ENCODE measurements at regions not wholly inside any gene's neighbourhood (a gene's known extent, or its start where the extent isn't known, plus 50 kb on each side); places are given as distances from the start of the nearest gene placed in this dataset.
"Not testable (repeated sequence)": the region's sequence is repeated elsewhere in the genome, so short reads cannot be mapped to it uniquely, and the experiment has no call there.

DNA sequence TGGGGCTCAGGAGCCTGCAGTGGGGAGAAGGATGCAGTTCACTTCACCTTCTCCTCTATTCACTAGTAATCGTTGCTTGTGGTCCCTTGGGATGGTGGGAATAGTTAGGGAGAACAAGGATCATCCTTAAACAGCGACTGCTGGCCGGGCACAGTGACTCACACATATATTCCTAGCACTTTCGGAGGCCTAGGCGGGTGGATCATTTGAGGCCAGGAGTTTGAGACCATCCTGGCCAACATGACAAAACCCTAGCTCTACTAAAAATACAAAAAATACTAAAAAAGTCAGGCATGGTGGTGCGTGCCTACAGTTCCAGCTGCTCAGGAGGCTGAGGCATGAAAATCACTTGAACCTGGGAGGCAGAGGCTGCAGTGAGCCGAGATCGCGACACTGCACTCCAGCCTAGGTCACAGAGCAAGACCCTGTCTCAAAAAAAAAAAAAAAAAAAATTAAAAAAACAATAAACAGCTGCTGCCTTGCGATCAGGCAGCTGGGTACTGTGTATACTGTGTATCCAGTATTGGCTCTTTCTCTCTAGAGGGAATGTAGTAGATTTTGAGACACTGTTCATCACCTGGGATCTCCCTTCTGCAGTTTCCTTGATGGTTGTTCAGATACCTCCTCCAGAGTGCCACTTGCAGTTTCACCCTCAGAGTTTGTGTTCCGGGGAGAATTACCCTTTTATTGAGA, 59.1 kb downstream of the OR11H12 start:
- H3K9me3 ChIP-seq (ENCODE audit: low read length); H3K4me2 ChIP-seq (ENCODE audit: low read depth, low read length); H4K20me1 ChIP-seq (ENCODE audit: insufficient read depth, low read length); H3K4me3 ChIP-seq (replicated peaks in 1 of 3; ENCODE audit: insufficient read depth in 1 of 3, low read depth in 2 of 3, low read length in 3 of 3); H3K9ac ChIP-seq (ENCODE audit: insufficient read depth, low read depth, low read length); intact Hi-C loops (cut with micrococcal nuclease; ENCODE audit: unreplicated experiment); CTCF ChIA-PET (ENCODE audit: low intra/inter-chr PET ratio, low total read pairs); H3K27ac ChIP-seq (ENCODE audit: extremely low read length, insufficient read depth, low read length); FAIRE-seq; H2AFZ ChIP-seq (ENCODE audit: low read length); H3K4me1 ChIP-seq (ENCODE audit: insufficient read depth, low read length); DNase-seq (ENCODE audit: low spot score); H3K36me3 ChIP-seq (replicated peaks in 1 of 2; ENCODE audit: control insufficient read depth in 1 of 2, insufficient read depth in 2 of 2, low read length in 2 of 2); in situ Hi-C loops (cut with HindIII; ENCODE audit: extremely low pct_ligation_motif_present, low pct_unique_long_range_greater_than_20kb); BruUV-seq (replicated peaks); POLR2A ChIA-PET; H3K79me2 ChIP-seq (ENCODE audit: insufficient read depth, low read length); H3K27me3 ChIP-seq (ENCODE audit: control insufficient read depth in 1 of 2, insufficient read depth in 2 of 2, low read length in 2 of 2): not testable (repeated sequence)
- 0 out of 2 replicates have a peak, but pooled peaks have one; percentile 27 for TF ChIP-seq TBX3 (IDR thresholded peaks at IDR 0.05; ENCODE audit: borderline replicate concordance)
- WGBS (ENCODE audit: low lambda C conversion rate), result 8% methylated on average over 11 of the region's 11 CpGs
- peak; percentile 49 for ATAC-seq

DNA sequence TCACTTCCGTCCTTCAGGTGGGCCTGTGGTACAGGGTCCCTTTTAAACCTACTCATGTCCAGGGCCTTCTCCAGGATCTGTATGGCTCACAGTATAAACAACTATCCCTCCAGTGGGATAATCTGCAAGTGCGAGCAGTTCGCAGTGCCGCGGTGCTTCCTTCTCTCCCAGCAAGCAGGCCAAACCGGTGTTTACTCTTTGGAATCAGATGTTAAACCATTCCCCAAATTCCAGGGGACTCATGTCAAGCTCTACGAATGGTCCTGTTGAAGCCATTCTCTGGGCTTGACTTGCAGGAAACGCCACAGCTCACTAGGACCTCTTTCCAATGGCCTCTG, 59.6 kb downstream of the OR11H12 start:
- CTCF ChIA-PET (ENCODE audit: low intra/inter-chr PET ratio, low total read pairs), result no interaction called here
- intact Hi-C loops (cut with micrococcal nuclease; ENCODE audit: unreplicated experiment), result no loop called here
- FAIRE-seq (no peak), ATAC-seq (peak; percentile 74), DNase-seq (ENCODE audit: low spot score) (no peak)
- no peak overlapping the region for H3K9ac ChIP-seq (ENCODE audit: insufficient read depth, low read depth, low read length)
- in situ Hi-C loops (cut with HindIII; ENCODE audit: extremely low pct_ligation_motif_present, low pct_unique_long_range_greater_than_20kb), result no loop called here
- no peak overlapping the region for H3K4me3 ChIP-seq (replicated peaks in 1 of 3; ENCODE audit: insufficient read depth in 1 of 3, low read depth in 2 of 3, low read length in 3 of 3)
- no peaks in the 10 kb centered on the region for H3K4me1 ChIP-seq (ENCODE audit: insufficient read depth, low read length)
- no peak overlapping the region for H3K4me2 ChIP-seq (ENCODE audit: low read depth, low read length)
- no peaks in the 10 kb centered on the region for H3K9me3 ChIP-seq (ENCODE audit: low read length)
- BruUV-seq (replicated peaks), result no TSS peak
- POLR2A ChIA-PET, result no interaction called here
- peaks cover 0 to 4% of the 10 kb centered on the region in 2 experiments; a peak in 1 of 5 replicates for H3K27me3 ChIP-seq (ENCODE audit: control insufficient read depth in 1 of 2, insufficient read depth in 2 of 2, low read length in 2 of 2)
- no peaks in the 10 kb centered on the region for H4K20me1 ChIP-seq (ENCODE audit: insufficient read depth, low read length)
- H3K36me3 ChIP-seq (replicated peaks in 1 of 2; ENCODE audit: control insufficient read depth in 1 of 2, insufficient read depth in 2 of 2, low read length in 2 of 2), result no peaks in the 10 kb centered on the region
- H2AFZ ChIP-seq (ENCODE audit: low read length), result no peak overlapping the region
- H3K27ac ChIP-seq (ENCODE audit: extremely low read length, insufficient read depth, low read length), result no peak overlapping the region
- 39% methylated on average over 8 of the region's 8 CpGs for WGBS (ENCODE audit: low lambda C conversion rate)
- no peaks in the 10 kb centered on the region for H3K79me2 ChIP-seq (ENCODE audit: insufficient read depth, low read length)
- TF ChIP-seq, protein P1, sequence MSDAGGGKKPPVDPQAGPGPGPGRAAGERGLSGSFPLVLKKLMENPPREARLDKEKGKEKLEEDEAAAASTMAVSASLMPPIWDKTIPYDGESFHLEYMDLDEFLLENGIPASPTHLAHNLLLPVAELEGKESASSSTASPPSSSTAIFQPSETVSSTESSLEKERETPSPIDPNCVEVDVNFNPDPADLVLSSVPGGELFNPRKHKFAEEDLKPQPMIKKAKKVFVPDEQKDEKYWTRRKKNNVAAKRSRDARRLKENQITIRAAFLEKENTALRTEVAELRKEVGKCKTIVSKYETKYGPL (CRISPR knock-in tag; IDR thresholded peaks at IDR 0.05), result no peak
- TF ChIP-seq, protein P2, sequence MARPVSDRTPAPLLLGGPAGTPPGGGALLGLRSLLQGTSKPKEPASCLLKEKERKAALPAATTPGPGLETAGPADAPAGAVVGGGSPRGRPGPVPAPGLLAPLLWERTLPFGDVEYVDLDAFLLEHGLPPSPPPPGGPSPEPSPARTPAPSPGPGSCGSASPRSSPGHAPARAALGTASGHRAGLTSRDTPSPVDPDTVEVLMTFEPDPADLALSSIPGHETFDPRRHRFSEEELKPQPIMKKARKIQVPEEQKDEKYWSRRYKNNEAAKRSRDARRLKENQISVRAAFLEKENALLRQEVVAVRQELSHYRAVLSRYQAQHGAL (CRISPR knock-in tag; IDR thresholded peaks at IDR 0.05; ENCODE audit: not compliant biosample characterization), result no peak
- TF ChIP-seq ONECUT2 (CRISPR knock-in tag; IDR thresholded peaks at IDR 0.05) (no peak), HMGA1 (CRISPR knock-in tag; conservative IDR thresholded peaks at IDR 0.05) (no peak), CHD4 (IDR thresholded peaks at IDR 0.05; ENCODE audit: borderline replicate concordance, low read length) (no peak), CREM (IDR thresholded peaks at IDR 0.05) (no peak), CREM (CRISPR knock-in tag; IDR thresholded peaks at IDR 0.05) (no peak), FIP1L1 (IDR thresholded peaks at IDR 0.05; ENCODE audit: borderline replicate concordance, insufficient read depth, low read depth, low read length) (no peak), PHF20 (CRISPR knock-in tag; IDR thresholded peaks at IDR 0.05) (no peak), ARNT (IDR thresholded peaks at IDR 0.05) (no peak), NFKB2 (CRISPR knock-in tag; IDR thresholded peaks at IDR 0.05; ENCODE audit: borderline replicate concordance) (no peak), ATF1 (CRISPR knock-in tag; IDR thresholded peaks at IDR 0.05) (no peak), CHD2 (IDR thresholded peaks at IDR 0.05; ENCODE audit: low read depth, low read length) (no peak)
- TF ChIP-seq, protein P3, sequence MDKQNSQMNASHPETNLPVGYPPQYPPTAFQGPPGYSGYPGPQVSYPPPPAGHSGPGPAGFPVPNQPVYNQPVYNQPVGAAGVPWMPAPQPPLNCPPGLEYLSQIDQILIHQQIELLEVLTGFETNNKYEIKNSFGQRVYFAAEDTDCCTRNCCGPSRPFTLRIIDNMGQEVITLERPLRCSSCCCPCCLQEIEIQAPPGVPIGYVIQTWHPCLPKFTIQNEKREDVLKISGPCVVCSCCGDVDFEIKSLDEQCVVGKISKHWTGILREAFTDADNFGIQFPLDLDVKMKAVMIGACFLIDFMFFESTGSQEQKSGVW (CRISPR knock-in tag; IDR thresholded peaks at IDR 0.05; ENCODE audit: borderline replicate concordance), result no peak
- TF ChIP-seq, protein P4, sequence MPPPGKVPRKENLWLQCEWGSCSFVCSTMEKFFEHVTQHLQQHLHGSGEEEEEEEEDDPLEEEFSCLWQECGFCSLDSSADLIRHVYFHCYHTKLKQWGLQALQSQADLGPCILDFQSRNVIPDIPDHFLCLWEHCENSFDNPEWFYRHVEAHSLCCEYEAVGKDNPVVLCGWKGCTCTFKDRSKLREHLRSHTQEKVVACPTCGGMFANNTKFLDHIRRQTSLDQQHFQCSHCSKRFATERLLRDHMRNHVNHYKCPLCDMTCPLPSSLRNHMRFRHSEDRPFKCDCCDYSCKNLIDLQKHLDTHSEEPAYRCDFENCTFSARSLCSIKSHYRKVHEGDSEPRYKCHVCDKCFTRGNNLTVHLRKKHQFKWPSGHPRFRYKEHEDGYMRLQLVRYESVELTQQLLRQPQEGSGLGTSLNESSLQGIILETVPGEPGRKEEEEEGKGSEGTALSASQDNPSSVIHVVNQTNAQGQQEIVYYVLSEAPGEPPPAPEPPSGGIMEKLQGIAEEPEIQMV (CRISPR knock-in tag; IDR thresholded peaks at IDR 0.05; ENCODE audit: low read depth), result no peak
